EL (cell line): ENCODE measurements at regions not wholly inside any gene's neighbourhood (a gene's known extent, or its start where the extent isn't known, plus 50 kb on each side); places are given as distances from the start of the nearest gene placed in this dataset.
A peak's percentile ranks its signal among the peaks of the same experiment; 100 is the strongest.

ENCODE experiments used
- DNase-seq: peaks from one replicate; pipeline ENCODE4 v3.0.0-alpha.2; 2016

DNA sequence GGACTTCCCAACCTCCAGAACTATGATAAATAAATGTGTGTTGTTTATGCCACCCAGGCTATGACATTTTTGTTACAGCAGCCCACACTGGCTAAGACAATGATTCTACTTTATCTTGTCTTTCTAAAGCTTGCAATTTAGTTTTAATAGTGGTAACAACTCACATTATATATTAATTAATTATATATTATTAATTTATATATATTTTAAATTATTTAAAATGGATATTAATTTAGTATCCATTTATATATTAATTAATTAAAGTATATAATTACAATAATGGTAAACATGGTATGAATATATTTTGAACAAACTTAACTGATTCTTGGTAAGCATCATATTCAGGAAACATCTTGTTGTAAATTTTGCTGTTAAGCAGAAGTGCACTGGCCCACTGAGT lies 863.9 kb downstream of the MCTP2 start:
- no peak for DNase-seq

GRCh38 chr15:95096651-95097050 lies 865.3 kb downstream of the MCTP2 start:
- DNase-seq: no peak

GRCh38 chr15:95097361-95097760 lies 866.0 kb downstream of the MCTP2 start:
- no peak for DNase-seq

DNA sequence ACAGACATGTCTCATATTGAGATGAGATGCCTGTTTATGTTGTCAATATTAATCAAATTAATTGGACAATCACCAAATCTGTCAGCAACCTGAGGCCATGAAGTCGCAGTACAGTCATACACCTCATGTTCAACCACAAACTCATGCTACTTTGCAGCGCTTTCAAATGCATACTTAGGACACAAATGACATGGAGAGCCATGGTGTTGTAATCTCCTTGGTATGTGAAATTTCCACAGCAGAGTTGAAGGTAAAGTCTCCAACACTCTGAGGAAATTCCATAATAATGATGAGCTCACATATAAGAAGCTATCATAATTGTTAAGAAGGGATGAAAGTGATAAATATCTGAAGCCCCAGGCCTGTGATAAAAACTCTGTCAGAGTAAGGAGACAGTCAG lies 873.9 kb downstream of the MCTP2 start:
- peak; percentile 90 for DNase-seq

DNA sequence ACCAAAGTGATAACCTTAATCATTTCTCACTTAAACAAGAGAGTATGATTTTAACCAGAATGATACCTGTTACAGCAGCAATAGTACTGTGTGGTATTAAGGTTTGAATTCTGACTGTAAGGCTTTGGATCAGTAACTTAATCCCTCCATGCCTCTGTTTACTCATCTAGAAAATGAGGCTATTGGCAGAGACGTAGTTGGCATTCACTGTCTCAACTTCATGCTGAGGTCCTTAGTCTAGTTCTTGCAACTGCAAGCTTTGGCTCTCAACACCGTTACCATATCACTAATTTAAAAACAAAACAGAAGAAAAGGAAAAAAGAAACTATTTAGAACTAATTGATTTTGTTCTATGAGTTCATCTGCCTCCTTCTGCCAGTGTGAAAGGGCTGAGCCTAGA lies 875.4 kb downstream of the MCTP2 start:
- no peak for DNase-seq

- no peak for DNase-seq
These were observed 877.3 kb downstream of the MCTP2 start for GRCh38 chr15:95108673-95109072.

DNA sequence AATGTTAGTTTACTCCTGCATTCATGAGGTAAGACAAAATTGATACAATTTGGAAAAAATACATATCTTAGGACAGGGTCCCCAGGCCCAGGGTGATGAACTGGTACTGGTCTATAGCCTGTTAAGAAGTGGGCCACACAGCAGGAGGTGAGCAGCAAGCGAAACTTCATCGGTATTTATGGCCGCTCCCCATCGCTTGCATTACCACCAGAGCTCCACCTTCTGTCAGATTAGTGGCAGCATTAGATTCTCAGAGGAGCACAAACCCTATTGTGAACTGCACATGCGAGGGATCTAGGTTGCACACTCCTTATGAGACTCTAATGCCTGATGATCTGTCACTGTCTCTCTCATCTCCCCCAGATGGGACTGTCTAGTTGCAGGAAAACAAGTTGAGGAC lies 880.6 kb downstream of the MCTP2 start:
- DNase-seq: no peak

- DNase-seq: peak; percentile 36
These were observed 881.7 kb downstream of the MCTP2 start for GRCh38 chr15:95113041-95113440.

- no peak for DNase-seq
These were observed 887.8 kb downstream of the MCTP2 start for GRCh38 chr15:95119041-95119610.

GRCh38 chr15:95120595-95120994 lies 889.2 kb downstream of the MCTP2 start:
- DNase-seq: no peak

DNA sequence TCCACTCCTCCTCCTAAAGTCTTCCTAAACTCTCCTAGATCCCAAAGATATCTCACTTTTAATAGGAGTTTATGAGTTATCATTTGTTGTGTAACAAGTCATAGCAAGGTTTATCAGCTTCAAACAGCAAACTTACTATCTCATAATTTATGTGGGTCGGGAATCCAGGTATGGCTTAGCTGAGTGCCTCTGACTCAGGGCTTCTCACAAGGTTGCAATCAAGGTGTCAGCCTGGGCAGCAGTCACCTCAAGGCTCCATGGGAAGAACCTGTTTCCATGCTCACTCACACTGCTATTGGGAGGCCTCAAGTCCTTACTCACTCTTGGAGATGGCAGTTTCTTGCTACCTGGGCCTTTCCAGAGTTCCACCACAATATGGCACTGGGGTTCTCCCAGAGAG lies 889.8 kb downstream of the MCTP2 start:
- no peak for DNase-seq

DNA sequence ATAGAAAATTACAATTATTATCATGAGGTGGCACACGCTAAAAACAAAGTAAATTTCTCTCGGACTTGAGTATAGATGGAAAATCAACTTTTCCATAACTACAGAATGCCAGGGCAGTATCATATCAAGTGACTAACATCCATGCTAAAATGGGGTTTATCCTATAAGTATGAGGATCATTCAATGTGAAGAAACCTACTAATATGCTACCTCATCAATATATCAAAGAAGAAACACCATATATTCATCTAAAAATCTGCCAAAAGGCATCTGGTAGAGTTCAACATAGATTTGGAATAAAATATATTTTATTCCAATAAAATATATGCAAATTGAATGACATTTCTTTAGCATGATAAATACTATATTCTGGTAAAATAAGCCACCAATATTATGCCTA lies 894.4 kb downstream of the MCTP2 start:
- DNase-seq: no peak

DNA sequence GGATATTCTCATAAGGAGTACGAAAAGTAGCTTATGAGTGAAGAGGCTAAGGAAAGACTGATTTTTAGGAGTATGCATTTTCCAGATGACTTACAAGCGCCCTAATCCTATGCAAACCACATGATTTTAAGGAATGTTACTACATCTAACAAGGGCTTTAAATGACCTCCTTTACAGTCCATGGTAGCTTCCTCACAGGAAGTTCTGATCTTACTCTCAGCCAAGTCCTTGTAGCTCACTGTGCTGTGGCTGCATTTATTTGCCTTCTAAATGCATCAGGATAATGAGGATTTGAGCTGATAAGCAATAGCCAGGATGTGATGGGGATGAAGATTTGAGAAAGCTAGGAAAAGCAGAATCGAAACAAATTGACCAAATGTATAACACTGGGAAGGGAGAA lies 896.0 kb downstream of the MCTP2 start:
- peak; percentile 44 for DNase-seq

- peak; percentile 43 for DNase-seq
These were observed 898.2 kb downstream of the MCTP2 start for GRCh38 chr15:95129574-95129973.

DNA sequence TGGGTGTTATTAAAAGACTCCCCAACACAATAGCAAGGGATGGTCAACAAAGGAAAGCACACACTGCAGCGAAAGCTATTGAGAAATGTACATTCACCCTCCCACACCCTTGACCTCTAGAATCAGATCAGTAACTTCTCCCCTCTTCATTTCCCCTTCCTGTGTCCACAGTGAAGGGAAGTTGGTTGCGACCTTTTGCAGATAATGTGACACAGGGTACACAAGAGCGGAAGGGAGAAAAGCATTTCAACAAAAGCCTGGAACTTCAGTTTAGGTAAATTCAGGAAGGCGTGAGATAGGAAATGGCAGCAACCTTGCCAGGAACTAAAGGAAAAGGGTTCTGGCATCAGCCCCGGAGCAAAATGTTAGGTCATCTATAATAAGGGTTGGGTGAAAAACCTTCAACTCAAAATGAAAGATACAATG lies 899.8 kb downstream of the MCTP2 start:
- DNase-seq: no peak

- DNase-seq: peak; percentile 92
These were observed 901.4 kb downstream of the MCTP2 start for GRCh38 chr15:95132774-95133173.

DNA sequence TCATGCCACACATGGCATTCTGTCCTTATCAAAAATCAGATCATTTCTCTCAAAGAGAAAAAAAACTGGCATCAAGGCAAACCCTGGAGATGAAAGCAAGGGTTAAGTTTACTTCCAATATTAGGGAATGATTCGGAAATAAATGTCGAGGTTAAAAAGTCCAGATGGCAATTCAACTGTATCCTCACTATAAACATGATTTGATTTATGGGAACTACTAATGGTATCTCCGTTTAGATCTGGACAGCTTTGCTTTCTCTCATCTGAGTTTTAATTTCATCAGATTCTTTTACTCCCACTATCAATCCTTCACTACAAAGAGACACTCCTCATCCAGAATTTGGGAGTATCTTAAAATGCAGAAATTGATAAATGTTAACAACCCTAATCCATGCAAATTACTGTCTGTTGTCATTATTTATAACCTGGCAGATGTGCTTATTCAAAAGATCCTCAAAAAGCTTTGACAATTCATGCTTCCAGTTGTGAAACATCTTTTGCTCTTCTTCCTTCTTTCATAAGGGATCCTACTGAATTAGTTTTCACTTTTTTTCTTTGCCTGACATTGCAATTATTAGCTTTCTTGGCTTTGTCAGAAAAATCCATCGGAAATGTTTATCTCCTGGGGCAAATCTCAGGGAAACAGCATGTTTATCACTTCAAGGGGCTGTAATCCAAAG lies 903.2 kb downstream of the MCTP2 start:
- DNase-seq: peak; percentile 56

DNA sequence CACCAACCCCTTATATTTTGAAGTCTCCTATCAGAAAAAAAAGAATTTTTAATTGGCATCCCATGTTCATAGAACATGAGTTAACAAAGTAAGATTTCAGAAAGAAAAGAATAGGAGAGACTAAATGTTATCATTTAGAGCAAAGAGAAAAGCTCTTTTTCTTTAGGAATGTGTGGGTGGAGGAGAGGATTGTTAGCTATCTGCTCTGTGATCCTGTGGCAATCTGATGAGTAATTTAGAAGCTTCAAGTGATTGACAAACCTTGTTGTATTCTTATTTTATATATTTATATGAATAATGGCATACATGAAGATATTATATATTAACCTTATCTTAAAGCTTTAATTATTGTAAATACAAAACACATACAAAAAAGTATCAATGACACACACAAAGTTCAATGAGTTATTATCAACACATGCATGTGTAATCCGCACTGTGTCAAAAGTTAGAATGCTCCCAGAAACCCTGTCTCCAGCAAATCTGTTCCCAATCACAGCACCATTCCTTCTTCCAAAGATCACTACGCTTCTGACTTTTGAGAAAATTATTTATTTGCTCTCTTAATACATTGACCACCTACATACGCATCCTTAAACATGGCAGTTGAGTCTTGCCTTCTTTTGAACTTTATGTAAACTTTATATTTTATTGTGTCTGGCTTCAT lies 907.4 kb downstream of the MCTP2 start:
- no peak for DNase-seq

DNA sequence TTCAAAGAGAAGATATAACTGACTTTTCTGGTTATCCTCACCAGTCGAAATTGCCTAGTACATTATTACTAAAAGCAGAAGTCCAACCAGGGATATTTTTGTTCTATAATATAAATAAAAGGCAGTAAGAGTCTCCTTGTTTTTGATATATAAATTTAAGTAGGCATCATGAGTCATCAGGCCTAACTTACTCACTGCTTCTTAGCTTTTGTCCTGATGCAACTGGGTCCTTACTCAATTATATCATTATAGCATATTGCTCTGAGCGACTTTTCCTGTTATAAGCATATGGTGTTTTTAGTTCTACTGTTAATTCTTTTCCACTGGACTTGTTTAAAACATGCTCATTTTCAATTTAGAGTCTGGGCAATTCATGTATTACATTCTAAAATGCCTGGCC lies 910.1 kb downstream of the MCTP2 start:
- DNase-seq: peak; percentile 41

DNA sequence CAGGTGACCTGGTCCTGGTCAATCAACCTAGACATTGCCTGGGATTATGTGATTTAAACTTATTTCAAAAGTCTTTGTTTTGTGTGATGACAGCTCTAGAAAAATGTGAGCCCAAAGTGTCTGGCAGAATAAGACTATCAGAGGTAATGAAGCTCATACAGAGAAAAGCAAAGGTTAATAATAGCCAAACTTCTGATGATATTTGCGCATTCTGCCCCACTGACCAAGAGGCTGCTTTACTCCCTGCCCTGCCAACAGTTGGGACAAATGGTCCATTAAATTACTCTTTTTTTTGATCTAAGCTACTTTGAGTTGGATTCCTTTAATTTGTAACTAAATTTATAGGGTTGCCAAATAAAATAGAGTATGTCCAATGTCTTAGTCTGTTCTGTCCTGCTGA lies 911.2 kb downstream of the MCTP2 start:
- DNase-seq: no peak

DNA sequence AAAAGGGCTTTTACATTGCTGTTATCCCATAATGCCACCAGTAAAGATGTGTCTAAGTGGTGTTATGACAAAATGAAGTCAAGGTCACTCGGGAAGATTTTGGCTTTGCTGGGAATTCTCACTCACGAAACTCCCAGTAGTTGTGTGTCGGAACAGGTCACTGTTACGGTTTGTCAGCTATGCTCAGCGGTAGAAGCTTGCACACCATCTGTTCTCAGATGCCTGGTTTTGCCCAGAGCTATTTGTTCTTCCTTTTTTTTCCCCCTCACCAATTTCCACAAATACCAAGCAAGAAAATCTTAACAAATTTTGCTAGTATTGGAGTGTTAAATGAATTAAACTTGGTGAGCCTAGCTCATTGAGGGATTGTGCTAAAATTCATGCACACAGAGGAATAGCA lies 915.1 kb downstream of the MCTP2 start:
- DNase-seq: no peak

GRCh38 chr15:95148183-95148582 lies 916.8 kb downstream of the MCTP2 start:
- DNase-seq: no peak

GRCh38 chr15:95149036-95149435 lies 917.7 kb downstream of the MCTP2 start:
- no peak for DNase-seq

- no peak for DNase-seq
These were observed 918.4 kb downstream of the MCTP2 start for GRCh38 chr15:95149771-95150170.

DNA sequence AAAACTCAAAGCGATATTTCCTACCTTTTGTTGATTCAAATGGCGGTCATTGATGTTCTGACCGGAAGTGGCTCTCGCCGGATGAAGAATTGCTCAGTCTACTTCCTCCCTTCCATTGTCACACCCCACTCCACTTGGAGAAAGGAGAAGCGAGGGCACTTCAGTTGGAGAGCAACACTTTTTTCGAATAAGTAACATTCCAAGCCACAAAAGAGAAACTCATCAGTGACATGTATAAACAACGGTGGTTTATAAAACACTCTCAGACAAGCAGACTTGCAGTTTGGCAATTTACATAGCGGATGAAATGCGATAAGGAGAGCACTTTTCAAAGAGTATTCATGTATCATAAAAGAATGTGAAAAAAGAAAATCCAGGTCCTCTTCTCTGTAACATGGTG lies 919.1 kb downstream of the MCTP2 start:
- no peak for DNase-seq
